GM18507 (cell line): ENCODE measurements at regions not wholly inside any gene's neighbourhood (a gene's known extent, or its start where the extent isn't known, plus 50 kb on each side); places are given as distances from the start of the nearest gene placed in this dataset.
A peak's percentile ranks its signal among the peaks of the same experiment; 100 is the strongest.

Experiments used
- DNase-seq: peaks from one replicate; pipeline ENCODE4 v3.0.0; 2011; ENCODE audit warnings: low read depth; ENCODE audit not compliant: insufficient read length; ENCODE audit errors: extremely low spot score
- FAIRE-seq: peaks from 2 replicates; lab custom pipeline; 2011; peaks lifted over from hg19 to GRCh38; lab: Jason Lieb, UNC

- no peak for FAIRE-seq
Measured at GRCh38 chr2:190782264-190782663, 98.4 kb upstream of the GLS start.

GRCh38 chr2:190783513-190784263, 96.9 kb upstream of the GLS start:
- DNase-seq, result no peak
- no peak for FAIRE-seq

More at GRCh38 chr2:190782264-190782663, 98.4 kb upstream of the GLS start:
- no peak for DNase-seq

DNA sequence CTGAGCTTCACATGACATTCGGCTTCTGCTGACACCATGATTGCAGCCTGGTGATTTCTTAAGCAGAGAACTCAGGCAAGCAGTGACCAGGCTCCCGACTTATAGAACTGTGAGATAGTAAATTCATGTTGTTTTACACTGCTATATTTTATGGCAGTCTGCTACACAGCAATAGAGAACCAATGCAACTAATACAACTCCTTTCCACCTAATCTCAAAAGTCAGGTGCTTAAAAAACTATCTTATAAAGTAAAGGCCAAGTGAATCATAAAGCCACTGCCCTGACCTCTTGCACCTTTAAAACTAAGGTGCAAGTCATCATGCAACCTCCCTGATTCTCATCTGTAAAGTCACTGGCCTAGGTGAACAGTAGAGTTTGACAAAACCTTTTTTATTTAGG, 95.3 kb upstream of the GLS start:
- no peak for DNase-seq
- no peak for FAIRE-seq

DNA sequence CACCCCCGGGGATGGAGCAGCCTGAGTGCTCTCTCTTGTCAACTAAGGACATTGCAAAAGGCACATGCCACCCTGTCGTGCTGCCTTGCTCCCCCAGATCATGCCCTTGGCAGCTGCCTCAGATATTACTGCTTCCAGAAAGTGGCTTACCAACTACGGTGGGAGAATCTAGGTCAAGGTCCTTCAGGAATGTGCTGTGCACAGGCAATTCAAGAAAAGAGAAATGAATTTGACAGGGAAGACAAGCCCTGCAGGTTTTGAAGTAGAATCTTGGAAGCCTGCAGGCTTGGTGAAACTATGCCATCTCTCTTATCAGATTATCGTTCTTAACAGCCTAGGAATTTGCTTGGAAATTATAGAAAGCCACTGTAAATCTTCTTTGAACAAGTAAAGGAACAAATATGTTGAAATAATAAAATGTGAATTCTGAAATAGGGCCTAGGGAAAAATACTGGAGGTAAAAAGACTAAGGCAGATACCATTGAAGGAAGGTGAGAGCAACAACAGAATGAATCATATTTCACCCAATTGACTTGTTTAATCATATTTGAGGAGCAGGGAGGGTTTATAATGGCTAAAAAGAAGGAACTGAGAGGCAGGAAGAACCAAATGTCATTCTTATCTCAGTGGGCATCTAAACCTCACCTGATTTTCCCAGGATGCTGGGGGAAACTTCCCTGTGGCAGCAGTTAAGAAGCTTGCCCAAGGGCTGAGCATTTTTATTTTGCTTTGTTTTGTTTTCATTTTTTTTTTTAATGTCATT, 94.0 kb upstream of the GLS start:
- DNase-seq (no peak), FAIRE-seq (no peak)

DNA sequence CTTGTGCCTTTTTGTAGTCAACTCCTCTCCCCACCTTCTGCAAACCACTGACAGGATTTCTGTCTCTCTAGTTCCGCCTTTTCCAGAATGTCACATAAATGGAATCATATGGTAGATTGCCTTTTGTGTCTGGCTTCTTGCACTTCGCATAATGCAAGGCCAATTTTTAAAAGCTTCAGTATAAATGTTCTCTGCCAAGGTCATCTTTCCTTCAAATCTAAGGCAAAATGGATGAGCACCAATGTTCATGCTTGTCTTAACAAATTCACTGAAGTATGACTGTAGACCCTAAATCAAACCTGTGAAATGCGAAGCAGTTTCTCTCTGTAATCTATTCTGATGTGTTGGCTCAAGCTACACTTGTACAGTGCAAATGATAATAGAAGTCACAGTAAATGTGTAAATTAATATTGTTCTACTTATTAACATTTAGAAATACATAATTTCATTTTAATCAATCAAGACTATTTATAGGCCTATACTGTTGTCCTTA, 92.8 kb upstream of the GLS start:
- FAIRE-seq (no peak), DNase-seq (no peak)

GRCh38 chr2:190789074-190790004, 91.3 kb upstream of the GLS start:
- FAIRE-seq (peak; percentile 21), DNase-seq (no peak)

DNA sequence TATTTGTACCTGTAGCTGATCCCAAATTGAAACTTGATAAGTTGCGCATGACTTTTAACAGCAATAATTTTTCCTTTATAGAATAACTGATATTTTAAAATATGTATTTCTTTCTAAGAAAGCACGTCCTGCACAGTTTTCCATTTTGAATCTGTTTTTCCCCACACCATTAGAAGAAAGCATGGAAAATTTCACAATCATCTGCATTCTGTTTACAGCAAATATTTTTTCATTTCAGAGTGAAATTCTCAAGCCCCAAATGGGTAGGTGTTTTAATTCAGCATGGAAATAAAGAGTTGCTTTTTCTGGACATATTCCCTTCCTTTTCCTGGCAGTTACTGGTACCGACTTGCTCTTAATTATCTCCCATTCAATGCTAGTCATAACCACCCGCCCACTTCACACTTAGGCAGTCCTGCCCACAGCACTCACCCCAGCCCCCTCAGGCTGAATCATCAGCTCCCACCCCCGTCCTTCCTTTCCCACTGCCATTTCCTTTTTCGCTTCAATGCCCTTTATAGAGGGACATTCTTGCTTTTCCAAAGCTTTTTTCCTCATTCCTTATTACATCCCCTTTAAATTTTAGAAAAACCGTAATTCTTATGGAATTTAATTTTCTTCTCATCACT, 89.2 kb upstream of the GLS start:
- no peak for DNase-seq
- peak; percentile 46 for FAIRE-seq

DNA sequence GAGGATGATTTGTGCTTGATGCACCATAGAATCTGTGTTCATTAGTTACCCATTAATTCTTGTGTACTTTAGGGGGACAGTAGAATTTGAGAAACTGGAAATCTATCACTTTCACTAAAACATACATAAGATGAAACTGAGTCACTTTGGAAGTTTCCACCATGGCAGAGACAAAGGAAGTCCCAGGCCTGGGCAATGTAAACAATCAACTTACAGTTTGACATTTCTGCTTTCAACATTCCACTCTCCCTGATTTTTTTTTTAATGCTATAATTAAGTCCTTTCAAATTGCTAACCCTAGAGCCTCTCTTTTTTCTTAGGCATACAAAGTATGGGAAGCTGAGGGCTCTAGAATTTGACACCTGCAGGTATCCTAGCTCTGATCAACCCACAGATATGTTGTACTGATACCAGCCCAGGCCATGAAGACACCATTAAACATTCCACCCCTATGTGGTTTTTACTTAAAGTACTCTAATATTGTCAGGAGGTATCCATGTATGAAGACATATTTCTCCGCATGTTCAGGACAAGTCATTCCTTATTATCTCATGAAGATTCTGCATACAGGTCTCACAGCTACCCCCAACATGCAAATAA, 88.5 kb upstream of the GLS start:
- DNase-seq (no peak), FAIRE-seq (no peak)

GRCh38 chr2:190792956-190793888, 87.4 kb upstream of the GLS start:
- FAIRE-seq (no peak), DNase-seq (no peak)

DNA sequence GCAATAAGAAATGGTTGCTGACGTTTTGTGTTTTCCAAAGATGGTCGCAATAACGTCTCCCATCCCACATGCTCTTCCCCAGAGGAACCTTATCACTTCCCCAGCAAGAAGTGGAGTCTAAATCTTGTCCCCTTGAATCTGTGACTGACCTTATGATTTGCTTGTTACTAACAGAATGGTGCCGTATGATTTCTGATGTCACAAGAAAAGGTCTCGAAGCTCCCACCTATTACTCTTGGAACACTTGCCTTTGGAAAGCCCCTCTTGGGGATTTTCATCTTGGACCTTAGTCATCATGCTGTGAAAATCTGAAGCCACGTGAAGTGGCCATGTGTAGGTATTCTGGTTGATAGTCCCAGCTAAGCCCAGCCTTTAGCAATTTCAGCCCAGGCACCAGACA, 86.2 kb upstream of the GLS start:
- DNase-seq (no peak), FAIRE-seq (no peak)

DNA sequence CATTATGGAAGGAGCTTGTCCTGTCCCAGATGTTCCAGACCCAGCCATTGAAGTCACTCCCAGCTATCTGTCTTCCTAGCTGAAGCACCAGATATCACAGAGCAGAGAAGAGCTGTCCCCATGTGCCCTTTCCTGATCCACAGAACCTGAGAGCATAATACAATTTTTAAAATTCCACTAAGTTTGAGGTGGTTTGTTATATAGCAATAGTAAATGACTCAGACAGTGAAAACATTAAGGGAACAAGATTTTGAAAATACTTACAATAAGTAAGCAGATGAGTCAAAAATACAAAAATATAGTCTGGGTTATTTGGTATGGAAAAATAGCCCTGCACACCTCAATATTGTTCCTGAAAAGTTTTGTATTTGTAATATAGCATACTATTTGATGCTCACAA, 85.8 kb upstream of the GLS start:
- FAIRE-seq (no peak), DNase-seq (no peak)

DNA sequence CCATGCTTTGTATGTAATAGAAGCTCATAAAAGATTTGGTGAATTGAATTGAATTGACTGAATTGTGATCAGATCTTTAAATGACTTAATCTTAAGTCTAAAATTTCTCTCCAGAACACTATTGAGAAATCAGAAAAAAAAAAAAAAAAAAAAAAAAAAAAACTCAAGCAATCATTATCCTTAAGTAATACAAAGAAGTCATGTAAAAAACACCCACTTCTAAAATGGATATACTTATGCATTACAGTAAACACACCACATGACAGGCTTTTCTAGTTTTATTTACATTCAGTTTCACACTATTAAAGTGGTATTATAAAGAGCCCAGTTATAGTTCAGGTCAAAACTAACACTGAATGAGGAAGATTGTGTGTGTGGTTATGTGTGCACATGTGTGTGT, 84.9 kb upstream of the GLS start:
- FAIRE-seq (no peak), DNase-seq (no peak)

DNA sequence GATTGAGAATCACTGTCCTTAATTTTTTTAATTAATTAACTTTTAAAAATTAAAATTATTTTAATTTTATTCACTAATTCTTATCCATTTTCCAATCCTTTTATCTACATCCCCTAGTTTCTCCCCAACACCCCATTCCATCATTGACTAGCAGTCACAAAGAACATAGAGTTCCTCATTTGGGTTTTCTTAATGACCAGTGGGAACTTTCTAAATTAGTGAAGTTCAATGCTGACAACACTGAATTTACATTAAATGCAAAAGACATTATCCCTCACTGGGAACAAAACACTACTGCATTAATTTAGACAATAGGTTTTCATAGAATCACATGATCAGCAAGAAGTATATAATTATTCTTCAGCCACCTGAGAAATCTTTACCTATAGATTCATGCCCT, 80.6 kb upstream of the GLS start:
- no peak for FAIRE-seq
- no peak for DNase-seq

DNA sequence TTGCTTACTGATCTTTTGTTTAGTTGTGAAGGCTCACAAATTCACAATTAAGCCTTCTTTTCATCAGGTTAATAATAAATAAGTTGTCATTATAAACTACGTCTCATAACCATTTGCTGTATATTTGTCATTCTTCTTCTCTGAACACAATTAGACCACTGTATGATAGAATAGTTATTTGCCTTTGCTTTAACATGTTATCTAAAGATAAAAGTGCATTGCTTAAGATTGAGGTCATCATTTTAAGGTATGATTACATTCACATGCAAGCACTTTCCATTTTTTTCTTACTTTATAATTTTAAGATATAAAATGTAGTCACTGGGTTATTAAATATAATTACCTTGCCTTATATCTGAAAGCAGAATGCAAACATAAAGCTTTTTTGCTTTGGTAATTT, 80.1 kb upstream of the GLS start:
- FAIRE-seq (no peak), DNase-seq (no peak)

DNA sequence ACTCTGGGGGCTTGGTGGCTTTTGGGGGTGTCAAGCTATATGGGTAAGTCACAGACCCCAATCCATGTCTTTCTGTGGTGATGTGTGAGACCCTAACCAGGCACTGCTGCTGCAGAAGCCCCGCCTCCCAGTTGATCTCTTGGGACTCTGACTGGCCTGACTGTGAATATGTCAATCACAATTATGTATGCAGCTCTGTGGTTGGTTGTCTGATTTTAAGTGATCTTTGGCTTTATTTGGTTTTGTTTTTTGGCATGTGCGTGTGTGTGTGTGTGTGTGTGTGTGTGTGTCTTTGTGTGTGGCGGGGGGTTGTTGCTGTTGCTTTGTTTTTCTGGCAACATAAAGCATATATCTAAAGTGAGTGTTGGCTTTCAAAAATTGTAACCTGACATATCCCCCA, 78.5 kb upstream of the GLS start:
- DNase-seq (no peak), FAIRE-seq (no peak)

GRCh38 chr2:190802626-190803209, 77.9 kb upstream of the GLS start:
- FAIRE-seq, result no peak
- DNase-seq, result no peak

DNA sequence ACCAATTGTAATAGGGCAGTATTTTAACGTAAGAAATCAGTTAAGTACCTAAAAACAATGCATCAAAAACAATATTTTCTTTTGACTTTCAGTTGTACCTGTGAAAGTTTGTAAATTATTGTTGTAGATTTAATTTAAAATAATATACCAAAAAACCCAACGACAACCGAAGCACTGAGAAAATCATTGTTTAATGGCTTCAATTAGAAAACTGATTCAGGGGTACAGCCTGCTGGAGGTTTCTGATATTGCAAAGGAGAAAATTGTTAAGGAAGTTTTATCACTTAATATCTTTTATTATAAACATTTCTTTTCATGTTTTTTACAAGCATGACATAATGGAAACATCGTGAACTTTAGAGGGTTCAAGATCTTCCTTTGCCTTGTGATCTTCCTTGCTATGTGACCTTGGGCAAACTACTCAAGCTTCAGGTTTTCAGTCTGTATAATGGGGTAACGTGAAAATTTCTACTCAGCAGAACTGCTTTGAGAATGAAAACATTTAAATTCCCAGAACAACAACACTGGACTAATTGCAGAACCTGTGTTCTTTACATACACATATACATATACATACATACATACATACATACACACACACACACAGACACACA, 76.3 kb upstream of the GLS start:
- DNase-seq (no peak), FAIRE-seq (peak; percentile 47)
